ENCODE measurements at regions not wholly inside any gene's neighbourhood (a gene's known extent, or its start where the extent isn't known, plus 50 kb on each side); places are given as distances from the start of the nearest gene placed in this dataset.

- Mint-ChIP-seq H3K27me3 (ENCODE audit: low read depth) (peaks cover 2% of the 10 kb centered on the region), H3K4me3 (ENCODE audit: unreplicated experiment) (no peak overlapping the region), H3K9me3 (ENCODE audit: low read depth) (no peaks in the 10 kb centered on the region), H3K27ac (ENCODE audit: unreplicated experiment) (no peak overlapping the region), H3K36me3 (ENCODE audit: low read depth) (no peaks in the 10 kb centered on the region), H3K4me1 (ENCODE audit: low read depth) (peaks cover 36% of the 10 kb centered on the region)
- no peak for DNase-seq (ENCODE audit: low spot score)
- no peak for TF ChIP-seq CTCF (IDR thresholded peaks at IDR 0.05)
These were observed 97.9 kb upstream of the SOX11 start for GRCh38 chr2:5594249-5594695.

- H3K4me1 Mint-ChIP-seq (ENCODE audit: low read depth): peaks cover 33% of the 10 kb centered on the region
- H3K4me3 Mint-ChIP-seq (ENCODE audit: unreplicated experiment): no peak overlapping the region
- H3K27me3 Mint-ChIP-seq (ENCODE audit: low read depth): no peaks in the 10 kb centered on the region
- no peak for DNase-seq (ENCODE audit: low spot score)
- H3K9me3 Mint-ChIP-seq (ENCODE audit: low read depth): peaks cover 1% of the 10 kb centered on the region
- no peak for TF ChIP-seq CTCF (IDR thresholded peaks at IDR 0.05)
- no peak overlapping the region for H3K27ac Mint-ChIP-seq (ENCODE audit: unreplicated experiment)
- H3K36me3 Mint-ChIP-seq (ENCODE audit: low read depth): no peaks in the 10 kb centered on the region
These were observed 95.3 kb upstream of the SOX11 start for GRCh38 chr2:5596868-5597267.

GRCh38 chr2:5598156-5598555, 94.0 kb upstream of the SOX11 start:
- Mint-ChIP-seq H3K36me3 (ENCODE audit: low read depth) (no peaks in the 10 kb centered on the region), H3K9me3 (ENCODE audit: low read depth) (peaks cover 9% of the 10 kb centered on the region), H3K4me3 (ENCODE audit: unreplicated experiment) (no peak overlapping the region), H3K4me1 (ENCODE audit: low read depth) (peaks cover 24% of the 10 kb centered on the region), H3K27ac (ENCODE audit: unreplicated experiment) (no peak overlapping the region), H3K27me3 (ENCODE audit: low read depth) (no peaks in the 10 kb centered on the region)
- no peak for TF ChIP-seq CTCF (IDR thresholded peaks at IDR 0.05)
- DNase-seq (ENCODE audit: low spot score): no peak

GRCh38 chr2:5609201-5609600, 83.0 kb upstream of the SOX11 start:
- Mint-ChIP-seq H3K4me1 (ENCODE audit: low read depth) (peaks cover 6% of the 10 kb centered on the region), H3K9me3 (ENCODE audit: low read depth) (no peaks in the 10 kb centered on the region), H3K27ac (ENCODE audit: unreplicated experiment) (no peak overlapping the region), H3K36me3 (ENCODE audit: low read depth) (no peaks in the 10 kb centered on the region), H3K4me3 (ENCODE audit: unreplicated experiment) (no peak overlapping the region), H3K27me3 (ENCODE audit: low read depth) (peaks cover 3% of the 10 kb centered on the region)
- no peak for TF ChIP-seq CTCF (IDR thresholded peaks at IDR 0.05)
- no peak for DNase-seq (ENCODE audit: low spot score)

- no peak for DNase-seq (ENCODE audit: low spot score)
- no peak for TF ChIP-seq CTCF (IDR thresholded peaks at IDR 0.05)
- H3K36me3 Mint-ChIP-seq (ENCODE audit: low read depth): no peaks in the 10 kb centered on the region
- H3K4me1 Mint-ChIP-seq (ENCODE audit: low read depth): peaks cover 10% of the 10 kb centered on the region
- no peak overlapping the region for H3K27ac Mint-ChIP-seq (ENCODE audit: unreplicated experiment)
- H3K27me3 Mint-ChIP-seq (ENCODE audit: low read depth): no peaks in the 10 kb centered on the region
- H3K4me3 Mint-ChIP-seq (ENCODE audit: unreplicated experiment): no peak overlapping the region
- H3K9me3 Mint-ChIP-seq (ENCODE audit: low read depth): no peaks in the 10 kb centered on the region
These were observed 79.5 kb upstream of the SOX11 start for GRCh38 chr2:5612666-5613065.
